ENCODE measurements at regions not wholly inside any gene's neighbourhood (a gene's known extent, or its start where the extent isn't known, plus 50 kb on each side); places are given as distances from the start of the nearest gene placed in this dataset.
"Not testable (repeated sequence)": the region's sequence is repeated elsewhere in the genome, so short reads cannot be mapped to it uniquely, and the experiment has no call there.

DNA sequence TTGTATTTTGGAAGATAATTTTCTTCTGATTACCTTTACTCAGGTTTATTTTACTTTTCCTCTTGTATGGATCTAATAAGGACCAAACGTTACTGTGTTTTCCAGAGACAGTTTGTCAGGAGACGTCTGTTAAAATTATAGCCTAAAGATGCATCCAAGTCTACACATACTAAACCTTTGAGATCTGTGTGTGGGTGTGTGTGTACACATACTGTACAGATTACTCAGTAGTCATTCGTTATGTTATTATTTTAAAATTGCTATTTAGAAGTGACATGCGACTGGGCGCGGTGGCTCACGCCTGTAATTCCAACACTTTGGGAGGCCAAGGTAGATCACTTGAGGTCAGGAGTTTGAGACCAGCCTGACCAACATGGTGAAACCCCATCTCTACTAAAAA is 51.6 kb upstream of the CNTLN start:
- DNase-seq (ENCODE audit: low spot score) = no peak

DNA sequence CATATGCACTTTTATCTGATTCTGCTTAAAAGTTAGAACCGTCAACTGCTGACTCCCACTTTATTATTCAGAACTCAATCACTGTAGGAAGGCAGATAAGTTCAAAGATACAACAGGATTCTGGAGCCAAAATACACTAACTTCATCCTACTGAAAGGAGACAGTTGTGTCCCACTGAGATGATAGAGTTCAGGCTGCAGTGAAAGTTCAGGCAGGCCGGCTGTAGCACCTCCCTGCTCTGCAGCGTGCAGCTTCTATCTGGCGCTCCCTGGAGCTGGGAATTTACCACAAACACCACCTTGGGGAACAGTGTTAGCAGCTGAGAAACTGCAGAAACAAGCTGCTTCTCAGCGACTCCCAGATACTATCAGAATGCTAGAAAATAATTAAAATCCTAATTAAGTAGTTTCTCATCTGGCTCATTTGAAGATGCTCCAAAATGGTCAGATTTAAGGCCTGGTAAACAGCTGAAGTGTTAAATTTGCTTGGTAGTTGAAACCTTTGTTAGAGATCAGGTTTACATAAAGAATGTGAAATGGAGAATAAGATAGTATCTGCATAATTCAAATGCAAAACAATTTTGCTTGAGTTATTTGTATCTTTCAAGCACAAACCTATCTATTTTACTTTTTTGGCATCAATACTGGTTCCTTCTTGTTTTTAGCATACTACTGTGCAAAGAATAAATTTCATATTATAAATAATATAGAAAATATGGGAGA is 52.3 kb upstream of the CNTLN start:
- peak; percentile 2 for DNase-seq (ENCODE audit: low spot score)

DNA sequence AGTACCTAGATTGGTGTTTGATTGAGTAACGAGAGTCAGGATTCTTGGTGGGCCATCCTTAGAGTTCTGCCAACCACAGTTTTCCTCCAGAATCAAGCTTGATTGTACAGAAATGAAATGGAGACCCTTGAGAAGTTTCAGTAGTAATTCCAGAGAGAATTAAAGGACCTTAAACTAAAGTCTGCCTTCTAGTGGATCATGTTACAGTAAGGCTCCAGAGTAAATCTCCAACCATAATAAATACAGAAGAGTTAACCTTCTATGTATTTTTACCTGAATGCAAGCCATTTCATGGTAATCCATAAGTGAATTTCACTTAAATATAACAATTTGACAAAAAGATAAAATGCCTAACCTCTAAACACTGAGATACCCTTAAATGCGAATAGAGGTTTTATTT is 53.0 kb upstream of the CNTLN start:
- no peak for DNase-seq (ENCODE audit: low spot score)

DNA sequence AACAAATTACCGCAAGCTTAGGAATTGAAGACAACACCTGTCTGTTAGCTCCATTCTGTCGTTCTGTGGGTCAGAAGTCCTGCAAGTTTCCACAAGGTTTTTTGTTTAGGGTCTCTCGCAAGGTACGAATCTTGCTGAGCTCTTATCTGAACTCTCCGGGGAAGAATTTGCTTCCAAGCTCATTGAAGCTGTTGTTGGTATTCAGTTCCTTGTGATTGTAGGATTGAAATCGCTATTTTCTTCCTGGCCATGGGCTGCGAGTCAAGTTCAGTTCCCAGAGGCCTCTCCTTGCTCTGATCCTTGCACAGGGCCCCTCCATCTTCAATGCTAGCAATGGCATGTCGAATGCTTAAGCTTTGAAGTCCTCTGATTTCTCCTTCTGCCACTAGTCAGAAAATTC is 53.5 kb upstream of the CNTLN start:
- no peak for DNase-seq (ENCODE audit: low spot score)

GRCh38 chr9:17075758-17076485 is 58.9 kb upstream of the CNTLN start:
- no peak for DNase-seq (ENCODE audit: low spot score)

GRCh38 chr9:17075146-17075757 is 59.6 kb upstream of the CNTLN start:
- no peak for DNase-seq (ENCODE audit: low spot score)

DNA sequence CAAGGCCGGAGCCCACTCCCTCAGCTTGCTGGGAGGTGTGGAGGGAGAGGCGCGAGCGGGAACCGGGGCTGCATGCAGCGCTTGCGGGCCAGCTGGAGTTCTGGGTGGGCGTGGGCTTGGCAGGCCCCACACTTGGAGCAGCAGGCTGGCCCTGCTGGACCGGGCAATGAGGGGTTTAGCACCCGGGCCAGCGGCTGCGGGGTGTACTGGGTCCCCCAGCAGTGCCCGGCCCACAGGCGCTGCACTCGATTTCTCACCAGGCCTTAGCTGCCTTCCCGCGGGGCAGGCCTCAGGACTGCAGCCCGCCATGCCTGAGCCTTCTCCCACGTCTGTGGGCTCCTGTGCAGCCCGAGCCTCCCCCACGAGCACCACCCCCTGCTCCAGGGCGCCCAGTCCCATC is 62.3 kb upstream of the CNTLN start:
- not testable (repeated sequence) for DNase-seq (ENCODE audit: low spot score)

DNA sequence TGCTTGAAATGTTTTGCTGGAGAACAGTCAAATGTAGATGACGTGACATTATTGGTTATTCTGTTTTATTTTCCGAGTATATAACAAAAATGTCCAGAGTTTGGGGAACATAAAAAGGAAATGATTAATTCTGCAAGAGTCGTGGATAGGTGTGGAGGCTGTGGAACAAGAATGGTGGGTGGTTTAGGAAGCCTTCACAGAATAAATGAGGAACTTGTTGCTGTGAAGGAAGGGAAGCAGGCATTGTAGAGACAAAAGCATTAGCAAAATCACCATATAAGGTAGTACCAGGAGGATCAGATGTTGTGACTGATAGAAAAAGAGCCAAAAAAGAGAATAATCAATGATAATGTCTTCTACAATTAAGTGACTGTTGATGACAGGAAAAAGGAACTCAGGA is 66.2 kb upstream of the CNTLN start:
- DNase-seq (ENCODE audit: low spot score) = no peak

DNA sequence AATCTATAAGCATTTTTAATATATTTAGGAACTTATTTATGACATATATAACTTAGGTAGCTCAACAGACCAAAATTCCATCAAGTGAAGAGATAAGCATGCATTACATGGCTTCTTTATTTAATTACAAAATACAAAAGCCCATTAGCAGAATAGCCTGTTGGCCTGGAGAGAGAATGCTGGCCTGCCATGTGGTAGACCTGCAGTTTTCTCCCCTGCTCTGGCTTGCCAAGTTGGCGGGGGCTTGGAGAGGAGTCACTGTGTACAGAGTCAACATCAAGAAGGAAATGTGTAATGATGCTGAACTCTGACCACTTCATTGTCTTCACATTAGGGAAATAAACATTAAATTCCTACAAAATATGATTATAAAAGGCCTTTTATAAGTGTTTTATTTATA is 69.8 kb upstream of the CNTLN start:
- no peak for DNase-seq (ENCODE audit: low spot score)

- no peak for DNase-seq (ENCODE audit: low spot score)
Observed at GRCh38 chr9:17064558-17064957, 70.3 kb upstream of the CNTLN start.

DNA sequence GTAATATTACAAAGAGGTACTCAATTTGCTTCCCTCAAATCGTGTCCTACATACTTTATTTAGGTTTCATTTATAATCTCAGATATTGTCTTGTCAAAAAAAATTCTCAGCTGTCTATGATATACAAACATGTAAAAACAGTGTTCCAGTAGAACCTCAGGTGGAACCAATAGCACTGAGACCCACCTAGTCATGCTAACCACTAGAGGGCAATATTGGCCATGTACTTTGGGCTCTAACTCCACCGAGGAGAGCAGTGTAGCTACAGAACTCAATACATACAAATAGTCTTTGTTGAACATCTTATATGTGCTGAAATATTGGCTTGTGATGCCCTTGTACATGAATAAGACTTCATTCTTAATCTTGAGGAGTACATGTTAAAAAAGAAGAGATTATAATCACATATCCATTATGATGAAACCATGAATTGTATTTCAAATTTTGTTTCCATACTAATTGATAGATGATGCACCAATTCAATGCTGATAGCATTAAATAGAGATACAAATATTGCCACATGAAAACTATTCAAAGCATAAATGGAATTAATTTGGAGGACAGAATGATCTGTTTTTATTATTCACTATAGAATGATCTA is 71.2 kb upstream of the CNTLN start:
- peak; percentile 48 for DNase-seq (ENCODE audit: low spot score)

GRCh38 chr9:17062497-17062896 is 72.3 kb upstream of the CNTLN start:
- DNase-seq (ENCODE audit: low spot score) = no peak

- no peak for DNase-seq (ENCODE audit: low spot score)
Observed at GRCh38 chr9:17060450-17060849, 74.4 kb upstream of the CNTLN start.

- DNase-seq (ENCODE audit: low spot score) = no peak
Observed at GRCh38 chr9:17059465-17059864, 75.4 kb upstream of the CNTLN start.

- no peak for DNase-seq (ENCODE audit: low spot score)
Observed at GRCh38 chr9:17057729-17058128, 77.1 kb upstream of the CNTLN start.

DNA sequence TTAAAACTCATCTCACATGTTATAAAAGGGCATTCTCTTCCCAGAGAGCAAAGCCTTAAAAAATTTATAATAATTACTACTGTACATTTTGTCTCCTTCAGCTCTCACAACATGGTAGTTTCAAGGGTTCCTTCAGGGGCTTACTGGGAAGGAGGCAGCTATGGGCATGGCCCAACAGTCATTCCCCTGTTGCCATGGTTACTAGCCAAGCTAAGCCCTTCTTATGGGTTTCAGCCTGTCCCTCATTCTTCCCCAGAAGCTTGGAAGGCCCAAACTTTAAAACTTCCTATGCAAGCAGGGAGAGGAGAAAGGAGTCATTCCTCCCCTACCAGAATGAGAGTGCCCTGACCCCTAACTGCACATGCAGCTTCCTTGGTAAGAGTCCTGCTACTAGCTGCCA is 82.2 kb upstream of the CNTLN start:
- no peak for DNase-seq (ENCODE audit: low spot score)

DNA sequence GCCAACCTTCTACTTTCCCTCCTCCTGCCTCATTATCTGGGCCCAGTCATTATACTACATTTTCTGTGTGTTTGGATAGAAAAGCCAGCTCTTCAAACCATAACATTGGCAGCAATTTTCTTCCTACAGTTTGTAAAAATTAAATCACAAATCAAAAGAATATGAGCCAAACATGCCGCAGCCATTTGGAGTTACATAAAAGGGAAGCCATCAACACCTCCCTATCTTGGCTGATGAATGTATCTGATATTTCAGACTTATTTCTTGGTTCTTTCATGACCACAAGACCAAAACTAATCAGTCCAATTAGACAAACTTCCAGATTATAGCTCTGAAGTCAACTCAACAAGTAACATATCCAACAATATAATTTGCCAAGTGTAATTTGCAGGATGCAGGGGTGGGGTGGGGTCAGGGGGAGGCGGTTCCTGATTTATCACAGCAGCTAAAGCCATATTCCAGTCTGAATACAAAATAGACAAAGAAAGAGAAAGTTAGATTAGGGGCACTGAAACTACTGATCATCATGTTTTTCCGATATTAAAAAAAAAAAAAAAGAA is 89.4 kb upstream of the CNTLN start:
- no peak for DNase-seq (ENCODE audit: low spot score)

- DNase-seq (ENCODE audit: low spot score) = no peak
Observed at GRCh38 chr9:17031546-17031945, 103.3 kb upstream of the CNTLN start.

GRCh38 chr9:17025281-17025680 is 109.6 kb upstream of the CNTLN start:
- no peak for DNase-seq (ENCODE audit: low spot score)

DNA sequence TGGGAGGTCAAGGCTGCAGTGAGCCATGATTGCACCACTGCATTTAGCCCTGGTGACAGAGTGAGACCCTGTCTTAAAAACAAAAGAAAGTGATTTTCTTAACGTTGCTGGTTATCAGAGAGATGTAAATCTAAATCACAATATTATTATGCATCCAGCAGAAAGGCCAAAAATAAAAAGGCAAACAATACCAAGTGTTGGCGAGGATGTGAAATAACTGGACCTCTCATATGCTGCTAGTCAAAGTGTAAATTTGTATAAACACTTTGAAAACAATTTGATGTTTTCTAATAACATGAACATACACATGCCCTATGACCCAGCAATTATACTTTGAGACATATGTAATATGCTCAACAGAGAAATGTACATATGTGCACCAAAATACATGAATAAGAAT is 110.7 kb upstream of the CNTLN start:
- no peak for DNase-seq (ENCODE audit: low spot score)

DNA sequence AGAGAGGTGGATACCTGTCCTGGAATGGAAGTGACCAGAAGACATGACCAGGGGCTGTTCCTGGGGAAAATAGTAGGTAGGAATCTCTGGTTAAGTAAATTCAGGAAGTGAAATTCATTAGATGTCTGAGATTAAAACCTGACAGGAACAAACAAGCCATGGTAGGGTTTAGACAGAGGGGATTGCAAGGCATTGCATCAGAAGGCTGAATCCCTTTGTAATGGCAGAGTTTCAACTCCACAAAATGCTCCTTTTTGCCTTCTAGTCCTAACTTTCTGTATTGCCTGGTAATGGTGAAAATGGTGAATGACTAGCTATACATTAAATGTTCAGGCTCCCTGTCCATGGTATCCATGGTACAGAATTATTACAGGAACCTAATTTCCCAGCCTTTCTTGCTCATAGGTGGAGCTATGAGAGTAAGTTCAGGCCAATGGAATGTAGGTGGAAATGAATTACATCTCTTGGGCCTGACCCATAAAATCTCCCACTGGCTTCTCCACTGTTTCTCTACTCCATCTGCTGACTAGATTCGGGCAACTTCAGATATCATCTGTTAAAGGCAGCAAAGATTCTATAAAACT is 113.4 kb upstream of the CNTLN start:
- peak; percentile 3 for DNase-seq (ENCODE audit: low spot score)

DNA sequence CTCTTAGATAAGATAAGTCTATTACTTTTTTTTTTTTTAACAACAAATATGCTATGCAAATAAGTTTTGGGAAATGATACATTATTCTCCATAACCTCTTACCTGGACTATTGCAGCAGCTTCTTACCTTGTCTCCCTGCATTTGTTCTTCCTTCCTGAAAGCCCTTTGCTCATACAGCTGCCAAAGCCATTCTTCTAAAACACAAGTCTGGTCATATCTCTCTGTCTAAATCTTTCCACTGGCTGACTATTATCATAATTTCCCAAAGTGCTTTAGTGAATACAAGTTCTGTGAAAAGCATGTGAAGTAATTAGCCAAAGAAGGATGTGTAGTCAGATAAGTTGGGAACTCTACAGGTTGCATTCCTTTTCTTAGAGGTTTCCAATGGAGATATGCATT is 115.4 kb upstream of the CNTLN start:
- no peak for DNase-seq (ENCODE audit: low spot score)
